HG03196 (cell line): ENCODE measurements at regions not wholly inside any gene's neighbourhood (a gene's known extent, or its start where the extent isn't known, plus 50 kb on each side); places are given as distances from the start of the nearest gene placed in this dataset.

Experiments
- ATAC-seq: cut with Tn5 transposase; IDR thresholded peaks from one replicate; pipeline ENCODE4 v1.9.1; 2021; ENCODE audit not compliant: unreplicated experiment

GRCh38 chr4:20443015-20443805 is 191.5 kb downstream of the SLIT2 start:
- no peak for ATAC-seq

GRCh38 chr4:20444599-20445337 is 193.1 kb downstream of the SLIT2 start:
- no peak for ATAC-seq

- ATAC-seq: no peak
Measured at GRCh38 chr4:20445933-20446723, 194.4 kb downstream of the SLIT2 start.

- ATAC-seq: no peak
Measured at GRCh38 chr4:20447103-20447502, 195.4 kb downstream of the SLIT2 start.

- no peak for ATAC-seq
Measured at GRCh38 chr4:20451986-20452385, 200.3 kb downstream of the SLIT2 start.

- no peak for ATAC-seq
Measured at GRCh38 chr4:20454515-20454914, 202.8 kb downstream of the SLIT2 start.

- no peak for ATAC-seq
Measured at GRCh38 chr4:20456407-20456806, 204.7 kb downstream of the SLIT2 start.

- no peak for ATAC-seq
Measured at GRCh38 chr4:20462426-20463175, 210.9 kb downstream of the SLIT2 start.

- ATAC-seq: no peak
Measured at GRCh38 chr4:20463176-20463430, 211.4 kb downstream of the SLIT2 start.

GRCh38 chr4:20464381-20464780 is 212.7 kb downstream of the SLIT2 start:
- no peak for ATAC-seq

GRCh38 chr4:20474119-20474518 is 222.4 kb downstream of the SLIT2 start:
- ATAC-seq: no peak

- ATAC-seq: no peak
Measured at GRCh38 chr4:20478412-20478811, 221.8 kb upstream of the PACRGL start.

GRCh38 chr4:20480165-20480947 is 219.9 kb upstream of the PACRGL start:
- no peak for ATAC-seq

- no peak for ATAC-seq
Measured at GRCh38 chr4:20483416-20483815, 216.8 kb upstream of the PACRGL start.

GRCh38 chr4:20486433-20486832 is 213.8 kb upstream of the PACRGL start:
- no peak for ATAC-seq

- no peak for ATAC-seq
Measured at GRCh38 chr4:20487446-20487845, 212.8 kb upstream of the PACRGL start.

GRCh38 chr4:20487852-20488251 is 212.4 kb upstream of the PACRGL start:
- no peak for ATAC-seq

- ATAC-seq: no peak
Measured at GRCh38 chr4:20490734-20491133, 209.5 kb upstream of the PACRGL start.

GRCh38 chr4:20493761-20494353 is 206.4 kb upstream of the PACRGL start:
- no peak for ATAC-seq

- no peak for ATAC-seq
Measured at GRCh38 chr4:20496068-20496467, 204.2 kb upstream of the PACRGL start.
